ENCODE measurements at regions not wholly inside any gene's neighbourhood (a gene's known extent, or its start where the extent isn't known, plus 50 kb on each side); places are given as distances from the start of the nearest gene placed in this dataset.

- H3K36me3 ChIP-seq (ENCODE audit: control insufficient read depth, insufficient read depth, low read length): no peaks in the 10 kb centered on the region
- H3K4me3 ChIP-seq (ENCODE audit: low read length): no peak overlapping the region
- H3K27me3 ChIP-seq (ENCODE audit: control insufficient read depth, insufficient read depth, low read length): no peaks in the 10 kb centered on the region
- no peak overlapping the region for H3K27ac ChIP-seq (ENCODE audit: low read length)
- no peaks in the 10 kb centered on the region for H3K9me3 ChIP-seq (replicated peaks; ENCODE audit: control insufficient read depth, low read depth, low read length)
- DNase-seq: no peak
- no peaks in the 10 kb centered on the region for H3K4me1 ChIP-seq (ENCODE audit: control insufficient read depth, insufficient read depth, low read length)
Observed at GRCh38 chr7:12993025-12993424, 305.6 kb downstream of the ARL4A start.

GRCh38 chr7:12995912-12996469 is 308.6 kb downstream of the ARL4A start:
- Histone ChIP-seq H3K36me3 (ENCODE audit: control insufficient read depth, insufficient read depth, low read length) (no peaks in the 10 kb centered on the region), H3K27ac (ENCODE audit: low read length) (no peak overlapping the region), H3K4me3 (ENCODE audit: low read length) (no peak overlapping the region), H3K9me3 (replicated peaks; ENCODE audit: control insufficient read depth, low read depth, low read length) (no peaks in the 10 kb centered on the region), H3K27me3 (ENCODE audit: control insufficient read depth, insufficient read depth, low read length) (no peaks in the 10 kb centered on the region), H3K4me1 (ENCODE audit: control insufficient read depth, insufficient read depth, low read length) (no peaks in the 10 kb centered on the region)
- DNase-seq: no peak
- 100% methylated on average over 1 of the region's 2 CpGs for WGBS (ENCODE audit: insufficient coverage)

- H3K4me3 ChIP-seq (ENCODE audit: low read length): no peak overlapping the region
- DNase-seq: no peak
- H3K27ac ChIP-seq (ENCODE audit: low read length): no peak overlapping the region
- H3K4me1 ChIP-seq (ENCODE audit: control insufficient read depth, insufficient read depth, low read length): no peaks in the 10 kb centered on the region
- no peaks in the 10 kb centered on the region for H3K36me3 ChIP-seq (ENCODE audit: control insufficient read depth, insufficient read depth, low read length)
- no peaks in the 10 kb centered on the region for H3K27me3 ChIP-seq (ENCODE audit: control insufficient read depth, insufficient read depth, low read length)
- WGBS (ENCODE audit: insufficient coverage): 80% methylated on average over 1 of the region's 1 CpG
- H3K9me3 ChIP-seq (replicated peaks; ENCODE audit: control insufficient read depth, low read depth, low read length): no peaks in the 10 kb centered on the region
Observed at GRCh38 chr7:13007331-13007730, 319.9 kb downstream of the ARL4A start.

GRCh38 chr7:13009517-13009916 is 322.1 kb downstream of the ARL4A start:
- Histone ChIP-seq H3K36me3 (ENCODE audit: control insufficient read depth, insufficient read depth, low read length) (no peaks in the 10 kb centered on the region), H3K9me3 (replicated peaks; ENCODE audit: control insufficient read depth, low read depth, low read length) (no peaks in the 10 kb centered on the region), H3K27me3 (ENCODE audit: control insufficient read depth, insufficient read depth, low read length) (no peaks in the 10 kb centered on the region), H3K4me3 (ENCODE audit: low read length) (no peak overlapping the region), H3K4me1 (ENCODE audit: control insufficient read depth, insufficient read depth, low read length) (no peaks in the 10 kb centered on the region), H3K27ac (ENCODE audit: low read length) (no peak overlapping the region)
- DNase-seq: no peak
- WGBS (ENCODE audit: insufficient coverage): 97% methylated on average over 3 of the region's 3 CpGs

GRCh38 chr7:13014011-13014410 is 326.6 kb downstream of the ARL4A start:
- DNase-seq: peak; percentile 46
- H3K36me3 ChIP-seq (ENCODE audit: control insufficient read depth, insufficient read depth, low read length): no peaks in the 10 kb centered on the region
- no peaks in the 10 kb centered on the region for H3K4me1 ChIP-seq (ENCODE audit: control insufficient read depth, insufficient read depth, low read length)
- H3K27ac ChIP-seq (ENCODE audit: low read length): no peak overlapping the region
- H3K9me3 ChIP-seq (replicated peaks; ENCODE audit: control insufficient read depth, low read depth, low read length): no peaks in the 10 kb centered on the region
- no peak overlapping the region for H3K4me3 ChIP-seq (ENCODE audit: low read length)
- no peaks in the 10 kb centered on the region for H3K27me3 ChIP-seq (ENCODE audit: control insufficient read depth, insufficient read depth, low read length)
- no CpG with 5 or more reads among the region's 2 CpGs for WGBS (ENCODE audit: insufficient coverage)

- Histone ChIP-seq H3K27ac (ENCODE audit: low read length) (no peak overlapping the region), H3K27me3 (ENCODE audit: control insufficient read depth, insufficient read depth, low read length) (no peaks in the 10 kb centered on the region), H3K4me1 (ENCODE audit: control insufficient read depth, insufficient read depth, low read length) (no peaks in the 10 kb centered on the region), H3K9me3 (replicated peaks; ENCODE audit: control insufficient read depth, low read depth, low read length) (no peaks in the 10 kb centered on the region), H3K36me3 (ENCODE audit: control insufficient read depth, insufficient read depth, low read length) (no peaks in the 10 kb centered on the region), H3K4me3 (ENCODE audit: low read length) (no peak overlapping the region)
- no peak for DNase-seq
- 90% methylated on average over 6 of the region's 11 CpGs for WGBS (ENCODE audit: insufficient coverage)
Observed at GRCh38 chr7:13016036-13016581, 328.7 kb downstream of the ARL4A start.

- Histone ChIP-seq H3K9me3 (replicated peaks; ENCODE audit: control insufficient read depth, low read depth, low read length) (no peaks in the 10 kb centered on the region), H3K27ac (ENCODE audit: low read length) (no peak overlapping the region), H3K4me3 (ENCODE audit: low read length) (no peak overlapping the region), H3K27me3 (ENCODE audit: control insufficient read depth, insufficient read depth, low read length) (no peaks in the 10 kb centered on the region), H3K36me3 (ENCODE audit: control insufficient read depth, insufficient read depth, low read length) (no peaks in the 10 kb centered on the region), H3K4me1 (ENCODE audit: control insufficient read depth, insufficient read depth, low read length) (no peaks in the 10 kb centered on the region)
- DNase-seq: no peak
- WGBS (ENCODE audit: insufficient coverage): 90% methylated on average over 2 of the region's 9 CpGs
Observed at GRCh38 chr7:13016592-13017332, 329.3 kb downstream of the ARL4A start.

GRCh38 chr7:13017333-13017857 is 330.0 kb downstream of the ARL4A start:
- Histone ChIP-seq H3K27ac (ENCODE audit: low read length) (no peak overlapping the region), H3K27me3 (ENCODE audit: control insufficient read depth, insufficient read depth, low read length) (no peaks in the 10 kb centered on the region), H3K4me1 (ENCODE audit: control insufficient read depth, insufficient read depth, low read length) (no peaks in the 10 kb centered on the region), H3K4me3 (ENCODE audit: low read length) (no peak overlapping the region), H3K36me3 (ENCODE audit: control insufficient read depth, insufficient read depth, low read length) (no peaks in the 10 kb centered on the region), H3K9me3 (replicated peaks; ENCODE audit: control insufficient read depth, low read depth, low read length) (no peaks in the 10 kb centered on the region)
- WGBS (ENCODE audit: insufficient coverage): 71% methylated on average over 3 of the region's 4 CpGs
- DNase-seq: no peak

GRCh38 chr7:13017881-13018280 is 330.4 kb downstream of the ARL4A start:
- H3K36me3 ChIP-seq (ENCODE audit: control insufficient read depth, insufficient read depth, low read length): no peaks in the 10 kb centered on the region
- H3K27me3 ChIP-seq (ENCODE audit: control insufficient read depth, insufficient read depth, low read length): no peaks in the 10 kb centered on the region
- H3K9me3 ChIP-seq (replicated peaks; ENCODE audit: control insufficient read depth, low read depth, low read length): no peaks in the 10 kb centered on the region
- no peaks in the 10 kb centered on the region for H3K4me1 ChIP-seq (ENCODE audit: control insufficient read depth, insufficient read depth, low read length)
- no peak overlapping the region for H3K27ac ChIP-seq (ENCODE audit: low read length)
- H3K4me3 ChIP-seq (ENCODE audit: low read length): no peak overlapping the region
- no peak for DNase-seq

- Histone ChIP-seq H3K4me1 (ENCODE audit: control insufficient read depth, insufficient read depth, low read length) (no peaks in the 10 kb centered on the region), H3K27ac (ENCODE audit: low read length) (no peak overlapping the region), H3K27me3 (ENCODE audit: control insufficient read depth, insufficient read depth, low read length) (no peaks in the 10 kb centered on the region), H3K4me3 (ENCODE audit: low read length) (no peak overlapping the region), H3K36me3 (ENCODE audit: control insufficient read depth, insufficient read depth, low read length) (no peaks in the 10 kb centered on the region), H3K9me3 (replicated peaks; ENCODE audit: control insufficient read depth, low read depth, low read length) (no peaks in the 10 kb centered on the region)
- 71% methylated on average over 1 of the region's 6 CpGs for WGBS (ENCODE audit: insufficient coverage)
- DNase-seq: no peak
Observed at GRCh38 chr7:13021566-13022300, 334.3 kb downstream of the ARL4A start.
